Bronchial epithelial cell (primary cell): ENCODE measurements at regions not wholly inside any gene's neighbourhood (a gene's known extent, or its start where the extent isn't known, plus 50 kb on each side); places are given as distances from the start of the nearest gene placed in this dataset.
"Not testable (repeated sequence)": the region's sequence is repeated elsewhere in the genome, so short reads cannot be mapped to it uniquely, and the experiment has no call there.

Source experiments
- DNase-seq: peaks from one replicate; pipeline ENCODE4 v3.0.0-alpha.2; 2010; ENCODE audit warnings: low read depth
- FAIRE-seq: peaks from 2 replicates; lab custom pipeline; 2011; peaks lifted over from hg19 to GRCh38; lab: Jason Lieb, UNC
- H3K27me3 ChIP-seq: 2 replicates; pipeline ENCODE4 v1.5.1; 2011; ENCODE audit warnings: low read length; ENCODE audit not compliant: control insufficient read depth, insufficient read depth
- H3K36me3 ChIP-seq: 2 replicates; pipeline ENCODE4 v1.5.1; 2011; ENCODE audit warnings: low read length; ENCODE audit not compliant: control insufficient read depth, insufficient read depth
- H3K4me3 ChIP-seq: 2 replicates; pipeline ENCODE4 v1.5.1; 2011; ENCODE audit warnings: mild to moderate bottlenecking, low read depth, low read length, control low read depth
- CTCF ChIP-seq: IDR thresholded peaks from 2 replicates; pipeline ENCODE4 v1.5.1; 2011; ENCODE audit warnings: mild to moderate bottlenecking, moderate library complexity, low read length, control low read depth, inconsistent platforms; ENCODE audit not compliant: insufficient read depth, severe bottlenecking

GRCh38 chr10:2886662-2887061 is 180.7 kb upstream of the PFKP start:
- DNase-seq (no peak), FAIRE-seq (peak; percentile 77)
- Histone ChIP-seq H3K4me3 (no peak overlapping the region), H3K36me3 (no peaks in the 10 kb centered on the region), H3K27me3 (no peaks in the 10 kb centered on the region)
- no peak for TF ChIP-seq CTCF

- no peak overlapping the region for H3K4me3 ChIP-seq
- no peaks in the 10 kb centered on the region for H3K27me3 ChIP-seq
- no peak for TF ChIP-seq CTCF
- FAIRE-seq: peak; percentile 32
- no peak for DNase-seq
- no peaks in the 10 kb centered on the region for H3K36me3 ChIP-seq
Observed at GRCh38 chr10:2885288-2886278, 181.8 kb upstream of the PFKP start.

- H3K4me3 ChIP-seq, H3K36me3 ChIP-seq, FAIRE-seq, DNase-seq, H3K27me3 ChIP-seq: not testable (repeated sequence)
Observed at GRCh38 chr10:2883983-2884540, 183.3 kb upstream of the PFKP start.

GRCh38 chr10:2883238-2883637 is 184.1 kb upstream of the PFKP start:
- Histone ChIP-seq H3K27me3 (no peaks in the 10 kb centered on the region), H3K4me3 (no peak overlapping the region), H3K36me3 (no peaks in the 10 kb centered on the region)
- no peak for TF ChIP-seq CTCF
- FAIRE-seq: no peak
- DNase-seq: no peak

- no peaks in the 10 kb centered on the region for H3K36me3 ChIP-seq
- H3K4me3 ChIP-seq: no peak overlapping the region
- no peaks in the 10 kb centered on the region for H3K27me3 ChIP-seq
- no peak for TF ChIP-seq CTCF
- FAIRE-seq: no peak
- DNase-seq: no peak
Observed at GRCh38 chr10:2882628-2883027, 184.7 kb upstream of the PFKP start.
